Stimulated activated CD8-positive, alpha-beta memory T cell treated with anti-CD3 and anti-CD28 coated beads, Interleukin-15, amount 100 ng/mL, for 4 hours (primary cell): ENCODE measurements at regions not wholly inside any gene's neighbourhood (a gene's known extent, or its start where the extent isn't known, plus 50 kb on each side); places are given as distances from the start of the nearest gene placed in this dataset.
"Not testable (repeated sequence)": the region's sequence is repeated elsewhere in the genome, so short reads cannot be mapped to it uniquely, and the experiment has no call there.

ENCODE experiments used
- DNase-seq, 2 donors: peaks; one replicate each; pipeline ENCODE4 v3.0.0-alpha.2; 2020; ENCODE audit warnings: low read depth in 2 of 2

GRCh38 chr20:53818457-53819177 lies 225.0 kb upstream of the ZNF217 start:
- no peak for DNase-seq

- not testable (repeated sequence) for DNase-seq
These were observed 223.9 kb upstream of the ZNF217 start for GRCh38 chr20:53817513-53817912.

- no peak for DNase-seq
These were observed 223.3 kb upstream of the ZNF217 start for GRCh38 chr20:53816872-53817398.

GRCh38 chr20:53815509-53815908 lies 221.9 kb upstream of the ZNF217 start:
- DNase-seq, result no peak

- DNase-seq, result no peak
These were observed 220.4 kb upstream of the ZNF217 start for GRCh38 chr20:53814060-53814459.

- no peak for DNase-seq
These were observed 220.0 kb upstream of the ZNF217 start for GRCh38 chr20:53813636-53814035.

- DNase-seq, result no peak
These were observed 217.9 kb upstream of the ZNF217 start for GRCh38 chr20:53811577-53811976.

- DNase-seq, result no peak
These were observed 217.2 kb upstream of the ZNF217 start for GRCh38 chr20:53810661-53811355.

GRCh38 chr20:53809728-53810365 lies 216.2 kb upstream of the ZNF217 start:
- DNase-seq, result no peak

GRCh38 chr20:53809217-53809616 lies 215.6 kb upstream of the ZNF217 start:
- no peak for DNase-seq

- no peak for DNase-seq
These were observed 215.1 kb upstream of the ZNF217 start for GRCh38 chr20:53808733-53809132.

GRCh38 chr20:53808302-53808701 lies 214.7 kb upstream of the ZNF217 start:
- DNase-seq, result not testable (repeated sequence)

GRCh38 chr20:53806683-53807401 lies 213.2 kb upstream of the ZNF217 start:
- DNase-seq, result no peak

GRCh38 chr20:53805895-53806384 lies 212.3 kb upstream of the ZNF217 start:
- no peak for DNase-seq

GRCh38 chr20:53804920-53805894 lies 211.6 kb upstream of the ZNF217 start:
- DNase-seq, result no peak

- not testable (repeated sequence) for DNase-seq
These were observed 210.7 kb upstream of the ZNF217 start for GRCh38 chr20:53804308-53804707.

- DNase-seq, result no peak
These were observed 210.0 kb upstream of the ZNF217 start for GRCh38 chr20:53803492-53804155.

- DNase-seq, result no peak
These were observed 208.2 kb upstream of the ZNF217 start for GRCh38 chr20:53801609-53802370.

GRCh38 chr20:53800883-53801604 lies 207.4 kb upstream of the ZNF217 start:
- no peak for DNase-seq
